ENCODE measurements at regions not wholly inside any gene's neighbourhood (a gene's known extent, or its start where the extent isn't known, plus 50 kb on each side); places are given as distances from the start of the nearest gene placed in this dataset.

DNA sequence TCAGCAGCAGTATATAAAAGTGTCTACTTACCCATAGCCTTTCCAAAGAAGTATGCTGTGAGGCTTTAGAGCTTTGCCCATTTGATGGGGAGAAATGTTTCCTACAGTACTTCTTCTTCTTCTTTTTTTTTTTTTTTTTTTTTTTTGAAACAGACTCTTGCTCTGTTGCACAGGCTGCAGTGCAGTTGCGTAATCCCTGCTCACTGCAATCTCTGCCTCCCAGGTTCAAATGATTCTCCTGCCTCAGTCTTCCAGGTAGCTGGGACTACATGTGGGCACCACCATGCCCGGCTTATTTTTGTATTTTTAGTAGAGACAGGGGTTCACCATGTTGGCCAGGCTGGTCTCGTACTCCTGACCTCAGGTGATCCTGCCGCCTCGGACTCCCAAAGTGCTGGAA lies 101.7 kb upstream of the TMEM26 start:
- ATAC-seq (replicated peaks in 1 of 4): no peak
- Histone ChIP-seq H3K36me3 (ENCODE audit: control insufficient read depth in 2 of 2, extremely low read depth in 1 of 2, insufficient read depth in 1 of 2, low read length in 1 of 2) (no peaks in the 10 kb centered on the region), H3K27ac (ENCODE audit: low read length) (no peak overlapping the region), H3K27me3 (replicated peaks in 1 of 2; ENCODE audit: control insufficient read depth in 2 of 2, extremely low read depth in 1 of 2, insufficient read depth in 2 of 2, low read length in 1 of 2) (no peaks in the 10 kb centered on the region), H3K9me3 (no peaks in the 10 kb centered on the region), H3K4me1 (ENCODE audit: control insufficient read depth in 1 of 2, extremely low read depth in 1 of 2, insufficient read depth in 2 of 2, low read length in 2 of 2) (no peaks in the 10 kb centered on the region), H3K4me3 (ENCODE audit: control insufficient read depth in 1 of 2, extremely low read depth in 1 of 2, low read length in 1 of 2) (no peak overlapping the region)
- ChIA-PET POLR2A (no interaction called here), CTCF (interaction anchor here in 1 of 2 donors (0.6 kb wide), 1 partner anchor 19 kb away, joined by 4 read pairs; no protein-coding TSS in a partner anchor)
- DNase-seq: no peak
- H3K4me1 Mint-ChIP-seq: no peaks in the 10 kb centered on the region
- no peaks in the 10 kb centered on the region for H3K36me3 Mint-ChIP-seq
- H3K9me3 Mint-ChIP-seq: peaks cover 0 to 5% (median 0%) of the 10 kb centered on the region in 3 donors
- WGBS (ENCODE audit: insufficient coverage): 100% methylated on average over 1 of the region's 5 CpGs
- H3K27me3 Mint-ChIP-seq: peaks cover 3 to 8% of the 10 kb centered on the region in 2 donors
- H3K4me3 Mint-ChIP-seq: no peak overlapping the region
- no peak overlapping the region for H3K27ac Mint-ChIP-seq

- Histone ChIP-seq H3K27me3 (replicated peaks in 1 of 2; ENCODE audit: control insufficient read depth in 2 of 2, extremely low read depth in 1 of 2, insufficient read depth in 2 of 2, low read length in 1 of 2) (peaks cover 0 to 3% of the 10 kb centered on the region in 2 experiments), H3K9me3 (no peaks in the 10 kb centered on the region), H3K4me1 (ENCODE audit: control insufficient read depth in 1 of 2, extremely low read depth in 1 of 2, insufficient read depth in 2 of 2, low read length in 2 of 2) (no peaks in the 10 kb centered on the region), H3K4me3 (ENCODE audit: control insufficient read depth in 1 of 2, extremely low read depth in 1 of 2, low read length in 1 of 2) (no peak overlapping the region), H3K36me3 (ENCODE audit: control insufficient read depth in 2 of 2, extremely low read depth in 1 of 2, insufficient read depth in 1 of 2, low read length in 1 of 2) (no peaks in the 10 kb centered on the region), H3K27ac (ENCODE audit: low read length) (no peak overlapping the region)
- DNase-seq: no peak
- Mint-ChIP-seq H3K4me1 (no peaks in the 10 kb centered on the region), H3K36me3 (no peaks in the 10 kb centered on the region), H3K27ac (no peak overlapping the region), H3K27me3 (peaks cover 5 to 7% of the 10 kb centered on the region in 2 donors), H3K9me3 (no peaks in the 10 kb centered on the region), H3K4me3 (no peak overlapping the region)
- POLR2A ChIA-PET: no interaction called here
- CTCF ChIA-PET: no interaction called here
- ATAC-seq (replicated peaks in 1 of 4): no peak
- no CpG with 5 or more reads among the region's 3 CpGs for WGBS (ENCODE audit: insufficient coverage)
Observed at GRCh38 chr10:61549861-61550260, 96.7 kb upstream of the TMEM26 start.

- 68% methylated on average over 4 of the region's 4 CpGs for WGBS (ENCODE audit: insufficient coverage)
Observed at GRCh38 chr10:61548364-61548763, 95.2 kb upstream of the TMEM26 start.

DNA sequence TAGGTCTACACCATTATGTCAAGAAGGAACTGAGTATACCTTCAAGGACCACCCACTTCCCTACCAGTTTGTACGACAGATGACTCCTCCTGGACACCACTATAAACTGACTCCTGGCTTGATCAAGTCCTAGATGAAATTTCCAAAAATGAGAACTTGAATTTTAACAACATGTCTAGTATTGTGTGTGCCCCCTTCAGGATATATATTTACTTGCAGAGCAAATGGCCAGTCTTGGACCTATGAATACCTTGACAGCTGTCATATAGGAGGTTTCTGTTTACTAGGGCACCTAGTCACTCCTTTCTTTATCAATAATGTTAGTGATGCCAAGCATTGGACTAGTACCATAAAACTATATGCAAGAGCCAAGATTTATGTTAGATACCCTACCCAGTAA lies 94.1 kb upstream of the TMEM26 start:
- peaks cover 0 to 12% (median 0%) of the 10 kb centered on the region in 3 donors for H3K9me3 Mint-ChIP-seq

More at GRCh38 chr10:61548364-61548763, 95.2 kb upstream of the TMEM26 start:
- Mint-ChIP-seq H3K36me3 (no peaks in the 10 kb centered on the region), H3K27ac (no peak overlapping the region), H3K4me3 (no peak overlapping the region), H3K4me1 (no peaks in the 10 kb centered on the region), H3K27me3 (peaks cover 6 to 11% of the 10 kb centered on the region in 2 donors), H3K9me3 (peaks cover 0 to 8% (median 0%) of the 10 kb centered on the region in 3 donors)
- no peaks in the 10 kb centered on the region for H3K36me3 ChIP-seq (ENCODE audit: control insufficient read depth in 2 of 2, extremely low read depth in 1 of 2, insufficient read depth in 1 of 2, low read length in 1 of 2)
- ATAC-seq (replicated peaks in 1 of 4) (no peak), DNase-seq (no peak)
- ChIA-PET POLR2A (no interaction called here), CTCF (no interaction called here)
- H3K27me3 ChIP-seq (replicated peaks in 1 of 2; ENCODE audit: control insufficient read depth in 2 of 2, extremely low read depth in 1 of 2, insufficient read depth in 2 of 2, low read length in 1 of 2): peaks cover 0 to 3% of the 10 kb centered on the region in 2 experiments
- H3K4me3 ChIP-seq (ENCODE audit: control insufficient read depth in 1 of 2, extremely low read depth in 1 of 2, low read length in 1 of 2): no peak overlapping the region
- H3K4me1 ChIP-seq (ENCODE audit: control insufficient read depth in 1 of 2, extremely low read depth in 1 of 2, insufficient read depth in 2 of 2, low read length in 2 of 2): no peaks in the 10 kb centered on the region
- H3K27ac ChIP-seq (ENCODE audit: low read length): no peak overlapping the region
- no peaks in the 10 kb centered on the region for H3K9me3 ChIP-seq

DNA sequence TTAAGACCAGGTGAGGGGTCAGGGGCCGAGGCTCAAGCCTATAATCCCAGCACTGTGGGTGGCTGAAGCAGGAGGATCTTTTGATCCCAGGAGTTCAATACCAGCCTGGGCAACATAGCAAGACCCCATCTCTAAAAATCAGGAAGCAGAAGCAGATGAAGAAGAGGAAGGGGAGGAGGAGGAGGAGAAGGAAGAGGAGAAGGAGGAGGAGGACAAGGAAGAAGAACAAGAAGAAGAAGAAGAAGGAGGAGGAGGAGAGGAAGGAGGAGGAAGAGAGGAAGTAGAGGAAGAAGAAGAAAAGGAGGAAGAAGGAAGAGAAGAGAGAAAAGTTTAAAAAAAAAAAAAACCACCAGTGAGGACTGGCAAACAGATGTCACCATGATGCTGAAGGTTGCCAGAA lies 92.0 kb upstream of the TMEM26 start:
- DNase-seq (no peak), ATAC-seq (replicated peaks in 1 of 4) (no peak)
- Histone ChIP-seq H3K9me3 (no peaks in the 10 kb centered on the region), H3K4me3 (ENCODE audit: control insufficient read depth in 1 of 2, extremely low read depth in 1 of 2, low read length in 1 of 2) (no peak overlapping the region), H3K27me3 (replicated peaks in 1 of 2; ENCODE audit: control insufficient read depth in 2 of 2, extremely low read depth in 1 of 2, insufficient read depth in 2 of 2, low read length in 1 of 2) (peaks cover 0 to 3% of the 10 kb centered on the region in 2 experiments), H3K36me3 (ENCODE audit: control insufficient read depth in 2 of 2, extremely low read depth in 1 of 2, insufficient read depth in 1 of 2, low read length in 1 of 2) (no peaks in the 10 kb centered on the region), H3K27ac (ENCODE audit: low read length) (no peak overlapping the region), H3K4me1 (ENCODE audit: control insufficient read depth in 1 of 2, extremely low read depth in 1 of 2, insufficient read depth in 2 of 2, low read length in 2 of 2) (no peaks in the 10 kb centered on the region)
- no CpG with 5 or more reads among the region's 1 CpG for WGBS (ENCODE audit: insufficient coverage)
- POLR2A ChIA-PET: no interaction called here
- Mint-ChIP-seq H3K4me3 (no peak overlapping the region), H3K27me3 (peaks cover 5 to 11% of the 10 kb centered on the region in 2 donors), H3K4me1 (no peaks in the 10 kb centered on the region), H3K27ac (no peak overlapping the region), H3K36me3 (no peaks in the 10 kb centered on the region), H3K9me3 (peaks cover 0 to 12% (median 0%) of the 10 kb centered on the region in 3 donors)
- CTCF ChIA-PET: no interaction called here

More for the DNA sequence above, 94.1 kb upstream of the TMEM26 start:
- no peak overlapping the region for H3K4me3 Mint-ChIP-seq
- ATAC-seq (replicated peaks in 1 of 4) (no peak), DNase-seq (no peak)
- no peak overlapping the region for H3K4me3 ChIP-seq (ENCODE audit: control insufficient read depth in 1 of 2, extremely low read depth in 1 of 2, low read length in 1 of 2)
- no peaks in the 10 kb centered on the region for H3K36me3 Mint-ChIP-seq
- no peak overlapping the region for H3K27ac ChIP-seq (ENCODE audit: low read length)
- ChIA-PET CTCF (no interaction called here), POLR2A (no interaction called here)
- no peaks in the 10 kb centered on the region for H3K9me3 ChIP-seq
- WGBS (ENCODE audit: insufficient coverage): no CpG with 5 or more reads among the region's 1 CpG
- H3K27me3 ChIP-seq (replicated peaks in 1 of 2; ENCODE audit: control insufficient read depth in 2 of 2, extremely low read depth in 1 of 2, insufficient read depth in 2 of 2, low read length in 1 of 2): peaks cover 0 to 3% of the 10 kb centered on the region in 2 experiments
- no peaks in the 10 kb centered on the region for H3K4me1 ChIP-seq (ENCODE audit: control insufficient read depth in 1 of 2, extremely low read depth in 1 of 2, insufficient read depth in 2 of 2, low read length in 2 of 2)
- no peaks in the 10 kb centered on the region for H3K4me1 Mint-ChIP-seq
- H3K27me3 Mint-ChIP-seq: peaks cover 6 to 11% of the 10 kb centered on the region in 2 donors
- no peaks in the 10 kb centered on the region for H3K36me3 ChIP-seq (ENCODE audit: control insufficient read depth in 2 of 2, extremely low read depth in 1 of 2, insufficient read depth in 1 of 2, low read length in 1 of 2)
- no peak overlapping the region for H3K27ac Mint-ChIP-seq

DNA sequence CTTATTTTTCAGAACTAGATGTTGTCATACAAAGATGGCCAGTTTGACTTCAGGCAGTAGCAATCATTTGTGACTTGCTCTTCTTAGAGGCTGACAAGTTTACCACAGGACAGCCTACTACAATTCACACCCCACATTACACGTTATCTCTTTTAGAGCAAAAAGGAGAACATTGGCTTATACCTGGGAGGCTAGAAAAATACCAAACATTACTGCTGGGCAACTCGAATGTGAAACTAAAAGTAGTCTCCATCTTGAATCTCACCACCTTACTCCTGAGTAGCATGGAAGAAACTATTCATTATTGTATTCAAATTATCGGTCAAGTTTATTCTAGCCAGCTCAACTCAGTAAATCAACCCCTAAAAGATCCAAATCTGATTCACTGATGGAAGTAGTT lies 90.7 kb upstream of the TMEM26 start:
- POLR2A ChIA-PET: no interaction called here
- no CpG with 5 or more reads among the region's 3 CpGs for WGBS (ENCODE audit: insufficient coverage)
- H3K36me3 ChIP-seq (ENCODE audit: control insufficient read depth in 2 of 2, extremely low read depth in 1 of 2, insufficient read depth in 1 of 2, low read length in 1 of 2): no peaks in the 10 kb centered on the region
- no peak for DNase-seq
- no peak for ATAC-seq (replicated peaks in 1 of 4)
- H3K4me1 ChIP-seq (ENCODE audit: control insufficient read depth in 1 of 2, extremely low read depth in 1 of 2, insufficient read depth in 2 of 2, low read length in 2 of 2): no peaks in the 10 kb centered on the region
- no peaks in the 10 kb centered on the region for H3K4me1 Mint-ChIP-seq
- H3K9me3 Mint-ChIP-seq: peaks cover 0 to 12% (median 0%) of the 10 kb centered on the region in 3 donors
- H3K9me3 ChIP-seq: no peaks in the 10 kb centered on the region
- peaks cover 5 to 15% of the 10 kb centered on the region in 2 donors for H3K27me3 Mint-ChIP-seq
- no peak overlapping the region for H3K27ac ChIP-seq (ENCODE audit: low read length)
- no peak overlapping the region for H3K4me3 Mint-ChIP-seq
- CTCF ChIA-PET: no interaction called here
- H3K4me3 ChIP-seq (ENCODE audit: control insufficient read depth in 1 of 2, extremely low read depth in 1 of 2, low read length in 1 of 2): no peak overlapping the region
- peaks cover 0 to 3% of the 10 kb centered on the region in 2 experiments for H3K27me3 ChIP-seq (replicated peaks in 1 of 2; ENCODE audit: control insufficient read depth in 2 of 2, extremely low read depth in 1 of 2, insufficient read depth in 2 of 2, low read length in 1 of 2)
- no peak overlapping the region for H3K27ac Mint-ChIP-seq
- no peaks in the 10 kb centered on the region for H3K36me3 Mint-ChIP-seq

- Histone ChIP-seq H3K27me3 (replicated peaks in 1 of 2; ENCODE audit: control insufficient read depth in 2 of 2, extremely low read depth in 1 of 2, insufficient read depth in 2 of 2, low read length in 1 of 2) (no peaks in the 10 kb centered on the region), H3K27ac (ENCODE audit: low read length) (no peak overlapping the region), H3K4me1 (ENCODE audit: control insufficient read depth in 1 of 2, extremely low read depth in 1 of 2, insufficient read depth in 2 of 2, low read length in 2 of 2) (no peaks in the 10 kb centered on the region), H3K9me3 (no peaks in the 10 kb centered on the region), H3K4me3 (ENCODE audit: control insufficient read depth in 1 of 2, extremely low read depth in 1 of 2, low read length in 1 of 2) (no peak overlapping the region), H3K36me3 (ENCODE audit: control insufficient read depth in 2 of 2, extremely low read depth in 1 of 2, insufficient read depth in 1 of 2, low read length in 1 of 2) (no peaks in the 10 kb centered on the region)
- CTCF ChIA-PET: no interaction called here
- ATAC-seq (replicated peaks in 1 of 4) (no peak), DNase-seq (no peak)
- H3K27me3 Mint-ChIP-seq: peaks cover 5 to 15% of the 10 kb centered on the region in 2 donors
- no peak overlapping the region for H3K4me3 Mint-ChIP-seq
- peaks cover 0 to 12% (median 0%) of the 10 kb centered on the region in 3 donors for H3K9me3 Mint-ChIP-seq
- POLR2A ChIA-PET: no interaction called here
- no peaks in the 10 kb centered on the region for H3K36me3 Mint-ChIP-seq
- H3K27ac Mint-ChIP-seq: no peak overlapping the region
- no peaks in the 10 kb centered on the region for H3K4me1 Mint-ChIP-seq
Observed at GRCh38 chr10:61542596-61542995, 89.4 kb upstream of the TMEM26 start.

All from T-cell (primary cell).